GM23338 (cell line): ENCODE measurements at regions not wholly inside any gene's neighbourhood (a gene's known extent, or its start where the extent isn't known, plus 50 kb on each side); places are given as distances from the start of the nearest gene placed in this dataset.

ENCODE experiments used
- CREB1 ChIP-seq: fragments of 250-450 bp; sonication (Bioruptor Pico); IDR thresholded peaks from 2 replicates; pipeline ENCODE4 v1.5.0; 2020; ENCODE audit warnings: low read depth, mild to moderate bottlenecking, moderate library complexity
- CTCF ChIP-seq, 2 experiments: fragments of 200-600 bp in 1 of 2; sonication (generic) in 1 of 2; conservative IDR thresholded peaks; 2 replicates each; pipeline versions ENCODE4 v1.5.1 to v1.6.1; 2016 to 2017; ENCODE audit warnings: antibody characterized with exemption in 2 of 2, low read depth in 2 of 2, mild to moderate bottlenecking in 2 of 2, moderate library complexity in 1 of 2
- EZH2 ChIP-seq: fragments of 200-600 bp; sonication (generic); IDR thresholded peaks from one replicate; pipeline ENCODE4 v1.8.0; 2017; ENCODE audit warnings: antibody characterized with exemption, mild to moderate bottlenecking, low read depth; ENCODE audit not compliant: unreplicated experiment
- EZH2phosphoT487 ChIP-seq: fragments of 200-600 bp; sonication (generic); IDR thresholded peaks from one replicate; pipeline ENCODE4 v1.8.1; 2018; ENCODE audit warnings: antibody characterized with exemption; ENCODE audit not compliant: unreplicated experiment
- POLR2AphosphoS5 ChIP-seq: IDR thresholded peaks from 2 replicates; pipeline ENCODE4 v1.6.1; 2016; ENCODE audit warnings: antibody characterized with exemption, low read depth
- REST ChIP-seq: IDR thresholded peaks from one replicate; pipeline ENCODE4 v1.6.1; 2018; ENCODE audit warnings: antibody characterized with exemption; ENCODE audit not compliant: unreplicated experiment
- ZNF331 ChIP-seq: fragments of 250-450 bp; sonication (Bioruptor Pico); IDR thresholded peaks from 2 replicates; pipeline ENCODE4 v1.5.0; 2020; ENCODE audit warnings: low read depth, mild to moderate bottlenecking, moderate library complexity

- TF ChIP-seq CTCF (conservative IDR thresholded peaks at IDR 0.05; ENCODE audit: low read depth in 2 of 2): no peak
- no peak for TF ChIP-seq EZH2
- TF ChIP-seq POLR2AphosphoS5: no peak
- no peak for TF ChIP-seq EZH2phosphoT487
- no peak for TF ChIP-seq REST
- TF ChIP-seq CREB1 (CRISPR knock-in tag): no peak
- TF ChIP-seq ZNF331 (CRISPR knock-in tag): no peak
Measured at GRCh38 chr22:27499121-27499520, 302.4 kb downstream of the MN1 start.
